Neuronal stem cell (in vitro differentiated cells): ENCODE measurements at regions not wholly inside any gene's neighbourhood (a gene's known extent, or its start where the extent isn't known, plus 50 kb on each side); places are given as distances from the start of the nearest gene placed in this dataset.

Experiments
- DNase-seq: peaks from one replicate; pipeline ENCODE4 v3.0.0-alpha.2; 2013; ENCODE audit warnings: low spot score
- H2AFZ ChIP-seq: one replicate; pipeline ENCODE4 v1.6.1; 2013; ENCODE audit warnings: mild to moderate bottlenecking, low read length, inconsistent platforms
- H2AK5ac ChIP-seq: 2 replicates; pipeline ENCODE4 v1.6.1; 2013; ENCODE audit warnings: low read depth, mild to moderate bottlenecking, inconsistent platforms, low read length, moderate library complexity, mixed read lengths
- H2BK120ac ChIP-seq: 2 replicates; pipeline ENCODE4 v1.6.1; 2013; ENCODE audit warnings: low read depth, mild to moderate bottlenecking, inconsistent platforms, low read length, moderate library complexity, mixed read lengths
- H2BK12ac ChIP-seq: one replicate; pipeline ENCODE4 v1.6.1; 2013; ENCODE audit warnings: low read length, inconsistent platforms
- H2BK15ac ChIP-seq: 2 replicates; pipeline ENCODE4 v1.6.1; 2013; ENCODE audit warnings: mild to moderate bottlenecking, low read length, inconsistent platforms, mixed read lengths
- H2BK5ac ChIP-seq: one replicate; pipeline ENCODE4 v1.6.1; 2013; ENCODE audit warnings: inconsistent platforms, mild to moderate bottlenecking, low read length, moderate library complexity
- H3K14ac ChIP-seq: one replicate; pipeline ENCODE4 v1.6.1; 2013; ENCODE audit warnings: low read length, inconsistent platforms
- H3K18ac ChIP-seq: 2 replicates; pipeline ENCODE4 v1.6.1; 2013; ENCODE audit warnings: low read length, inconsistent platforms
- H3K23ac ChIP-seq: 2 replicates; pipeline ENCODE4 v1.6.1; 2013; ENCODE audit warnings: low read depth, mild to moderate bottlenecking, mixed read lengths, low read length, inconsistent platforms; ENCODE audit not compliant: poor library complexity
- H3K27ac ChIP-seq: replicated peaks from 3 replicates; pipeline ENCODE4 v1.5.1; 2013; ENCODE audit warnings: low read length, inconsistent platforms
- H3K27me3 ChIP-seq, 3 experiments: 2 replicates each; pipeline ENCODE4 v1.6.1; 2013; ENCODE audit warnings: low read length in 3 of 3, mild to moderate bottlenecking in 2 of 3, inconsistent platforms in 1 of 3, low read depth in 1 of 3, mixed read lengths in 1 of 3, moderate library complexity in 1 of 3; ENCODE audit not compliant: control insufficient read depth in 3 of 3, insufficient read depth in 3 of 3
- H3K36me3 ChIP-seq, 2 donors: replicated peaks in 1 of 2; 2 replicates each; pipeline ENCODE4 v1.6.1; 2013; ENCODE audit warnings: low read length in 2 of 2; ENCODE audit not compliant: control insufficient read depth in 2 of 2, insufficient read depth in 2 of 2
- H3K4ac ChIP-seq: 2 replicates; pipeline ENCODE4 v1.6.1; 2013; ENCODE audit warnings: inconsistent platforms, mild to moderate bottlenecking, low read length, moderate library complexity
- H3K4me1 ChIP-seq, 2 donors: 1 replicate in 1 of 2; 2 replicates in 1 of 2; pipeline ENCODE4 v1.6.1; 2013; ENCODE audit warnings: low read length in 2 of 2, low read depth in 1 of 2; ENCODE audit not compliant: control insufficient read depth in 2 of 2, insufficient read depth in 1 of 2
- H3K4me2 ChIP-seq: one replicate; pipeline ENCODE4 v1.6.1; 2013; ENCODE audit warnings: mild to moderate bottlenecking, low read length, inconsistent platforms; ENCODE audit not compliant: insufficient read depth, poor library complexity, severe bottlenecking
- H3K4me3 ChIP-seq, 2 donors: 2 replicates each; pipeline ENCODE4 v1.5.1; 2013; ENCODE audit warnings: low read length in 2 of 2, mild to moderate bottlenecking in 2 of 2, inconsistent platforms in 1 of 2, moderate library complexity in 1 of 2
- H3K79me1 ChIP-seq: one replicate; pipeline ENCODE4 v1.6.1; 2013; ENCODE audit warnings: low read depth, mild to moderate bottlenecking, inconsistent platforms, low read length, moderate library complexity
- H3K9ac ChIP-seq: one replicate; pipeline ENCODE4 v1.6.1; 2013; ENCODE audit warnings: mild to moderate bottlenecking, low read depth, low read length, inconsistent platforms; ENCODE audit not compliant: poor library complexity
- H3K9me3 ChIP-seq, 2 donors: replicated peaks in 1 of 2; 2 replicates each; pipeline versions ENCODE3 to v1.6.1; 2013; ENCODE audit warnings: low read length in 2 of 2, mild to moderate bottlenecking in 2 of 2, inconsistent platforms in 1 of 2, low read depth in 1 of 2, mixed read lengths in 1 of 2, moderate library complexity in 1 of 2; ENCODE audit not compliant: control insufficient read depth in 2 of 2, insufficient read depth in 1 of 2
- H4K8ac ChIP-seq: one replicate; pipeline ENCODE4 v1.6.1; 2013; ENCODE audit warnings: low read depth, mild to moderate bottlenecking, inconsistent platforms, low read length, moderate library complexity
- H4K91ac ChIP-seq: one replicate; pipeline ENCODE4 v1.6.1; 2013; ENCODE audit warnings: low read length, low read depth, mild to moderate bottlenecking, inconsistent platforms; ENCODE audit not compliant: poor library complexity
- WGBS, 2 donors: extraction: QIAGEN DNeasy Blood & Tissue Kit; methylation state at CpG; one replicate each; pipeline ENCODE4 v1.1.7; 2013; ENCODE audit warnings: missing lambda C conversion rate in 2 of 2, mixed read lengths in 1 of 2; ENCODE audit not compliant: insufficient read length in 2 of 2, insufficient replicate concordance in 1 of 2; ENCODE audit errors: extremely low coverage in 2 of 2; 5-methylcytosine and 5-hydroxymethylcytosine counted together

- Histone ChIP-seq H3K27ac (no peak overlapping the region), H3K9ac (no peak overlapping the region), H2BK15ac (no peak overlapping the region), H2AFZ (no peak overlapping the region), H3K79me1 (no peaks in the 10 kb centered on the region), H3K23ac (no peak overlapping the region), H4K8ac (no peak overlapping the region), H2BK5ac (no peak overlapping the region), H3K4me1 (no peaks in the 10 kb centered on the region), H3K36me3 (no peaks in the 10 kb centered on the region), H2BK12ac (no peak overlapping the region), H3K9me3 (no peaks in the 10 kb centered on the region), H2BK120ac (no peak overlapping the region), H3K4me2 (no peak overlapping the region), H3K4ac (no peak overlapping the region), H3K14ac (no peak overlapping the region), H3K27me3 (no peaks in the 10 kb centered on the region), H4K91ac (no peak overlapping the region), H3K18ac (no peak overlapping the region), H2AK5ac (no peak overlapping the region), H3K4me3 (no peak overlapping the region)
- WGBS, 2 donors: no CpG with 5 or more reads among the region's 2 CpGs
- DNase-seq: no peak
Observed at GRCh38 chr6:9062596-9062995, 627.3 kb upstream of the SLC35B3 start.

- DNase-seq: no peak
- Histone ChIP-seq H3K18ac (no peak overlapping the region), H3K4me1 (no peaks in the 10 kb centered on the region), H4K91ac (no peak overlapping the region), H2BK12ac (no peak overlapping the region), H3K14ac (no peak overlapping the region), H3K27me3 (no peaks in the 10 kb centered on the region), H2BK5ac (no peak overlapping the region), H3K9ac (no peak overlapping the region), H2AK5ac (no peak overlapping the region), H3K4ac (no peak overlapping the region), H3K4me3 (no peak overlapping the region), H3K9me3 (no peaks in the 10 kb centered on the region), H3K27ac (no peak overlapping the region), H2BK120ac (no peak overlapping the region), H2BK15ac (no peak overlapping the region), H2AFZ (no peak overlapping the region), H3K79me1 (no peaks in the 10 kb centered on the region), H3K23ac (no peak overlapping the region), H3K4me2 (no peak overlapping the region), H4K8ac (no peak overlapping the region), H3K36me3 (no peaks in the 10 kb centered on the region)
- no CpG with 5 or more reads among the region's 2 CpGs for WGBS, 2 donors
Observed at GRCh38 chr6:9057937-9058336, 622.6 kb upstream of the SLC35B3 start.

GRCh38 chr6:9056556-9056955 is 621.2 kb upstream of the SLC35B3 start:
- Histone ChIP-seq H2BK120ac (no peak overlapping the region), H3K9me3 (no peaks in the 10 kb centered on the region), H3K9ac (no peak overlapping the region), H3K79me1 (no peaks in the 10 kb centered on the region), H3K4ac (no peak overlapping the region), H3K27me3 (no peaks in the 10 kb centered on the region), H2AK5ac (no peak overlapping the region), H3K4me3 (no peak overlapping the region), H2BK5ac (no peak overlapping the region), H3K4me1 (no peaks in the 10 kb centered on the region), H2AFZ (no peak overlapping the region), H3K36me3 (no peaks in the 10 kb centered on the region), H4K8ac (no peak overlapping the region), H3K18ac (no peak overlapping the region), H2BK12ac (no peak overlapping the region), H3K14ac (no peak overlapping the region), H2BK15ac (no peak overlapping the region), H4K91ac (no peak overlapping the region), H3K27ac (no peak overlapping the region), H3K4me2 (no peak overlapping the region), H3K23ac (no peak overlapping the region)
- no peak for DNase-seq
- no CpG with 5 or more reads among the region's 2 CpGs for WGBS, 2 donors

- H4K8ac ChIP-seq: no peak overlapping the region
- no peak overlapping the region for H3K4me3 ChIP-seq
- H3K4ac ChIP-seq: no peak overlapping the region
- H3K4me2 ChIP-seq: no peak overlapping the region
- WGBS, 2 donors: no CpG with 5 or more reads among the region's 3 CpGs
- H4K91ac ChIP-seq: no peak overlapping the region
- no peak overlapping the region for H2BK120ac ChIP-seq
- H2BK12ac ChIP-seq: no peak overlapping the region
- H2BK15ac ChIP-seq: no peak overlapping the region
- no peak overlapping the region for H3K18ac ChIP-seq
- no peak overlapping the region for H3K14ac ChIP-seq
- no peak overlapping the region for H3K9ac ChIP-seq
- no peaks in the 10 kb centered on the region for H3K27me3 ChIP-seq
- H3K79me1 ChIP-seq: no peaks in the 10 kb centered on the region
- H2AK5ac ChIP-seq: no peak overlapping the region
- H3K4me1 ChIP-seq: no peaks in the 10 kb centered on the region
- H3K23ac ChIP-seq: no peak overlapping the region
- H2BK5ac ChIP-seq: no peak overlapping the region
- no peaks in the 10 kb centered on the region for H3K9me3 ChIP-seq
- DNase-seq: no peak
- H3K27ac ChIP-seq: no peak overlapping the region
- H3K36me3 ChIP-seq: no peaks in the 10 kb centered on the region
- no peak overlapping the region for H2AFZ ChIP-seq
Observed at GRCh38 chr6:9044426-9044825, 609.1 kb upstream of the SLC35B3 start.
